Heart left ventricle (tissue), 13 donors: ENCODE measurements at regions not wholly inside any gene's neighbourhood (a gene's known extent, or its start where the extent isn't known, plus 50 kb on each side); places are given as distances from the start of the nearest gene placed in this dataset.

Experiments used
- POLR2A ChIP-seq, 2 donors: fragments of 450-650 bp; IDR thresholded peaks; one replicate each; pipeline ENCODE4 v1.6.1; 2017; ENCODE audit warnings: antibody characterized with exemption in 2 of 2, mild to moderate bottlenecking in 2 of 2, moderate library complexity in 2 of 2
- TF ChIP-seq, protein P1 (sequence below), 12 donors: fragments of 200-600 bp; sonication (generic) in 4 of 12; IDR thresholded peaks; one replicate each; pipeline versions ENCODE4 v1.5.0 to v1.8.0; 2018 to 2022; ENCODE audit warnings: antibody characterized with exemption in 12 of 12, mild to moderate bottlenecking in 5 of 12
- donor health status: ischemic (EF 13 %, LVEDD 7.1; RV severe dilation, severe dysfunction).
- donor health status: DM: no; HTN: yes; CAD: no.
- donor health status: DM: no; HTN: no; CAD: no.
- donor health status: ischemic (EF 25% LVEDD 6.9; RV normal size, moderate dysfunction).
- donor health status: ischemic (EF 25% LVEDD 5.7; RV mildly dilated, moderate dysfunction).
- donor health status: ischemic (EF 35%, LVEDD 5.7; RV mildly dilated, moderate dysfunction).
- donor health status: nonischemic (EF 11% LVEDD 7.7; RV severe dilation, severe dysfunction).
- donor health status: DM: yes; HTN: yes; CAD: no.
- donor health status: PGD.
- donor health status: ischemic (EF 29% LVEDD 5.4; RV normal size, mild dysfunction).
- donor health status: nonischemic (EF 23%, LVEDD 6.1; RV moderate dilation, normal function).

DNA sequence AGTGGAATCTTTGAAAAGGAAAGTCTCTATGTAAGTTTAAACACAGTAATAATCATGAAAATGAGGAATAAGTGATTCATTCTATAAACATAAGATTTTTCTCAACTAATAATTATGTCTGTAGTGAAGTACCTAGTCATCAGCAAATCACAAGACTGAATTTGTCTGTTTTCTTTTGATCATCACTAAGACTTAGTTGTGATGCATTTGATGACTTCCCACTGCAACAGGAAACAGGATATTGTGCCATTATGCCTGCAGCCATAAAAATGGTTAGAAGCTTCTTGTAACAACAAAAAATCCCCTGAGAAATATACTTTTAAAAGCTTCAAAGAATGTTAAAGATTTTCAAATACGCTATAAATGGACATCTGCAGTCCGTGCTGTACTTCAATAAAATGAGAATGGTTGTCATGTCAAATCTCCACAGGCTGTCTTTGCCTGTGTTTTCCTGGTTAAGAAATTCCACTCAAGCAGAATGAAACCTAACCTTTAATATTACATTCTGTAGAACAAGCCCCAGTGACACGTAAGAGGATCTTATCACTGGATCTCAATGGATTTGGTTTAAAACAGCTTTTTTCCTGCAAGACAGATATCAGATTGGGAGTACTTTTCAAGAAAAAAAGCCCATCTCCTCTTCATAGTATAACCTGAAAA is 1262.3 kb upstream of the PHF14 start:
- TF ChIP-seq, protein P1, sequence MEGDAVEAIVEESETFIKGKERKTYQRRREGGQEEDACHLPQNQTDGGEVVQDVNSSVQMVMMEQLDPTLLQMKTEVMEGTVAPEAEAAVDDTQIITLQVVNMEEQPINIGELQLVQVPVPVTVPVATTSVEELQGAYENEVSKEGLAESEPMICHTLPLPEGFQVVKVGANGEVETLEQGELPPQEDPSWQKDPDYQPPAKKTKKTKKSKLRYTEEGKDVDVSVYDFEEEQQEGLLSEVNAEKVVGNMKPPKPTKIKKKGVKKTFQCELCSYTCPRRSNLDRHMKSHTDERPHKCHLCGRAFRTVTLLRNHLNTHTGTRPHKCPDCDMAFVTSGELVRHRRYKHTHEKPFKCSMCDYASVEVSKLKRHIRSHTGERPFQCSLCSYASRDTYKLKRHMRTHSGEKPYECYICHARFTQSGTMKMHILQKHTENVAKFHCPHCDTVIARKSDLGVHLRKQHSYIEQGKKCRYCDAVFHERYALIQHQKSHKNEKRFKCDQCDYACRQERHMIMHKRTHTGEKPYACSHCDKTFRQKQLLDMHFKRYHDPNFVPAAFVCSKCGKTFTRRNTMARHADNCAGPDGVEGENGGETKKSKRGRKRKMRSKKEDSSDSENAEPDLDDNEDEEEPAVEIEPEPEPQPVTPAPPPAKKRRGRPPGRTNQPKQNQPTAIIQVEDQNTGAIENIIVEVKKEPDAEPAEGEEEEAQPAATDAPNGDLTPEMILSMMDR (IDR thresholded peaks at IDR 0.05) = no peak
- TF ChIP-seq POLR2A (IDR thresholded peaks at IDR 0.05) = no peak
